H9 (cell line): ENCODE measurements at regions not wholly inside any gene's neighbourhood (a gene's known extent, or its start where the extent isn't known, plus 50 kb on each side); places are given as distances from the start of the nearest gene placed in this dataset.

Source experiments
- DNase-seq: peaks from one replicate; pipeline ENCODE4 v3.0.0-alpha.2; 2017
- H2AFZ ChIP-seq: one replicate; pipeline ENCODE4 v1.6.1; 2013; ENCODE audit warnings: mild to moderate bottlenecking, low read length, control low read depth, moderate library complexity
- H2AK5ac ChIP-seq: 2 replicates; pipeline ENCODE4 v1.6.1; 2013; ENCODE audit warnings: low read length, control low read depth, mixed read lengths; ENCODE audit not compliant: insufficient read length
- H2BK120ac ChIP-seq: one replicate; pipeline ENCODE4 v1.6.1; 2013; ENCODE audit warnings: low read depth, mild to moderate bottlenecking, low read length, control low read depth, inconsistent platforms; ENCODE audit not compliant: poor library complexity, severe bottlenecking
- H2BK12ac ChIP-seq: 2 replicates; pipeline ENCODE4 v1.6.1; 2013; ENCODE audit warnings: low read length, control low read depth, mixed read lengths, low read depth; ENCODE audit not compliant: insufficient read length
- H2BK15ac ChIP-seq: 2 replicates; pipeline ENCODE4 v1.6.1; 2013; ENCODE audit warnings: low read depth, low read length, control low read depth
- H2BK20ac ChIP-seq: one replicate; pipeline ENCODE4 v1.6.1; 2013; ENCODE audit warnings: low read depth, mild to moderate bottlenecking, low read length, control low read depth, inconsistent platforms; ENCODE audit not compliant: poor library complexity, severe bottlenecking
- H2BK5ac ChIP-seq: 2 replicates; pipeline ENCODE4 v1.6.1; 2013; ENCODE audit warnings: low read length, control low read depth, mixed read lengths; ENCODE audit not compliant: insufficient read length
- H3K14ac ChIP-seq: 2 replicates; pipeline ENCODE4 v1.6.1; 2013; ENCODE audit warnings: low read length, control low read depth; ENCODE audit not compliant: insufficient read depth
- H3K18ac ChIP-seq: 2 replicates; pipeline ENCODE4 v1.6.1; 2013; ENCODE audit warnings: low read depth, mild to moderate bottlenecking, mixed read lengths, low read length, control low read depth; ENCODE audit not compliant: insufficient read length
- H3K23ac ChIP-seq: 2 replicates; pipeline ENCODE4 v1.6.1; 2013; ENCODE audit warnings: low read length, control low read depth, mixed read lengths, low read depth; ENCODE audit not compliant: insufficient read length
- H3K23me2 ChIP-seq: 2 replicates; pipeline ENCODE4 v1.6.1; 2013; ENCODE audit warnings: low read depth, mild to moderate bottlenecking, mixed read lengths, low read length, control low read depth; ENCODE audit not compliant: insufficient read length, poor library complexity, severe bottlenecking
- H3K27ac ChIP-seq: 2 replicates; pipeline ENCODE4 v1.5.1; 2013; ENCODE audit warnings: low read length, control low read depth, mixed read lengths, low read depth; ENCODE audit not compliant: insufficient read length
- H3K27me3 ChIP-seq: 2 replicates; pipeline ENCODE4 v1.6.1; 2013; ENCODE audit warnings: low read length, control low read depth, inconsistent platforms; ENCODE audit not compliant: insufficient read depth
- H3K4ac ChIP-seq: 2 replicates; pipeline ENCODE4 v1.6.1; 2013; ENCODE audit warnings: low read depth, mild to moderate bottlenecking, control low read depth, inconsistent platforms, low read length, moderate library complexity
- H3K4me1 ChIP-seq: 2 replicates; pipeline ENCODE4 v1.6.1; 2013; ENCODE audit warnings: low read length, control low read depth, inconsistent platforms; ENCODE audit not compliant: insufficient read depth
- H3K4me2 ChIP-seq: 2 replicates; pipeline ENCODE4 v1.6.1; 2013; ENCODE audit warnings: low read length, control low read depth, mixed read lengths; ENCODE audit not compliant: insufficient read length, insufficient read depth
- H3K56ac ChIP-seq: 2 replicates; pipeline ENCODE4 v1.6.1; 2013; ENCODE audit warnings: low read depth, mild to moderate bottlenecking, mixed read lengths, low read length, control low read depth; ENCODE audit not compliant: insufficient read length
- H3K79me1 ChIP-seq: 2 replicates; pipeline ENCODE4 v1.6.1; 2013; ENCODE audit warnings: low read depth, mild to moderate bottlenecking, moderate library complexity, low read length, control low read depth, inconsistent platforms; ENCODE audit not compliant: insufficient read depth, poor library complexity, severe bottlenecking
- H3K79me2 ChIP-seq: 2 replicates; pipeline ENCODE4 v1.6.1; 2013; ENCODE audit warnings: low read length, control low read depth, inconsistent platforms; ENCODE audit not compliant: insufficient read depth
- H3K9ac ChIP-seq: 2 replicates; pipeline ENCODE4 v1.6.1; 2013; ENCODE audit warnings: low read length, control low read depth, mixed read lengths; ENCODE audit not compliant: insufficient read length; ENCODE audit errors: extremely low read depth
- H3K9me3 ChIP-seq: one replicate; pipeline ENCODE4 v1.6.1; 2013; ENCODE audit warnings: low read depth, low read length, inconsistent platforms; ENCODE audit not compliant: control insufficient read depth
- H3T11ph ChIP-seq: one replicate; pipeline ENCODE4 v1.6.1; 2013; ENCODE audit warnings: mild to moderate bottlenecking, low read length, control low read depth, inconsistent platforms
- H4K20me1 ChIP-seq: one replicate; pipeline ENCODE4 v1.6.1; 2013; ENCODE audit not compliant: control insufficient read depth, insufficient read length, insufficient read depth
- H4K5ac ChIP-seq: 2 replicates; pipeline ENCODE4 v1.6.1; 2013; ENCODE audit warnings: low read depth, mild to moderate bottlenecking, mixed read lengths, low read length, control low read depth; ENCODE audit not compliant: insufficient read length
- H4K8ac ChIP-seq: replicated peaks from 2 replicates; pipeline ENCODE4 v1.6.1; 2013; ENCODE audit warnings: low read length, control low read depth, mixed read lengths, low read depth; ENCODE audit not compliant: insufficient read length
- H4K91ac ChIP-seq: 2 replicates; pipeline ENCODE4 v1.6.1; 2013; ENCODE audit warnings: low read depth, mild to moderate bottlenecking, moderate library complexity, mixed read lengths, low read length, control low read depth; ENCODE audit not compliant: insufficient read length
- H3K27ac Mint-ChIP-seq, 3 experiments: 2 replicates in 2 of 3; 3 replicates in 1 of 3; pipeline ENCODE4 v1.8.0; 2020 to 2021; ENCODE audit warnings: mixed read lengths in 3 of 3, mild to moderate bottlenecking in 1 of 3, moderate library complexity in 1 of 3
- H3K27me3 Mint-ChIP-seq: 2 replicates; pipeline ENCODE4 v1.8.0; 2021; ENCODE audit warnings: low read depth, mild to moderate bottlenecking, moderate library complexity, mixed read lengths
- H3K36me3 Mint-ChIP-seq, 3 experiments: 2 replicates in 2 of 3; 3 replicates in 1 of 3; pipeline ENCODE4 v1.8.0; 2020 to 2021; ENCODE audit warnings: low read depth in 3 of 3, mixed read lengths in 3 of 3; ENCODE audit not compliant: insufficient read depth in 1 of 3
- H3K4me1 Mint-ChIP-seq, 2 experiments: 2 replicates each; pipeline ENCODE4 v1.8.0; 2020; ENCODE audit warnings: mixed read lengths in 2 of 2
- H3K4me3 Mint-ChIP-seq, 2 experiments: 2 replicates in 1 of 2; 3 replicates in 1 of 2; pipeline ENCODE4 v1.8.0; 2020 to 2021; ENCODE audit warnings: mild to moderate bottlenecking in 2 of 2, mixed read lengths in 2 of 2, moderate library complexity in 1 of 2
- H3K9me3 Mint-ChIP-seq, 2 experiments: 2 replicates in 1 of 2; 3 replicates in 1 of 2; pipeline ENCODE4 v1.8.0; 2020; ENCODE audit warnings: mild to moderate bottlenecking in 2 of 2, mixed read lengths in 2 of 2, moderate library complexity in 1 of 2
- CTCF ChIP-seq: fragments of 200-600 bp; sonication (generic); conservative IDR thresholded peaks from 3 replicates; pipeline ENCODE4 v1.8.0; 2021; ENCODE audit warnings: antibody characterized with exemption, mild to moderate bottlenecking
- WGBS: extraction: QIAGEN DNeasy Blood & Tissue Kit; methylation state at CpG from one replicate; pipeline ENCODE4 v1.1.7; 2013; ENCODE audit warnings: missing lambda C conversion rate, low lambda C conversion rate, mixed read lengths; ENCODE audit not compliant: insufficient read length; ENCODE audit errors: extremely low coverage; 5-methylcytosine and 5-hydroxymethylcytosine counted together

- H3K27me3 Mint-ChIP-seq: no peaks in the 10 kb centered on the region; the same call in 1 of the 2 replicates
- no peaks in the 10 kb centered on the region for H3K4me1 Mint-ChIP-seq
- TF ChIP-seq CTCF: no peak
- H2BK5ac ChIP-seq: no peak overlapping the region
- no peaks in the 10 kb centered on the region for H3K23me2 ChIP-seq
- H3K56ac ChIP-seq: no peak overlapping the region
- no peak overlapping the region for H2BK12ac ChIP-seq
- H3K4me2 ChIP-seq: no peak overlapping the region
- no peak overlapping the region for H2BK20ac ChIP-seq
- no peaks in the 10 kb centered on the region for H3K79me2 ChIP-seq
- no peak overlapping the region for H4K8ac ChIP-seq
- H4K91ac ChIP-seq: no peak overlapping the region
- no peak overlapping the region for H2BK15ac ChIP-seq
- no peak overlapping the region for H3K4ac ChIP-seq
- H4K5ac ChIP-seq: no peak overlapping the region
- no peaks in the 10 kb centered on the region for H3K79me1 ChIP-seq
- no peak overlapping the region for H3K4me3 Mint-ChIP-seq
- no peaks in the 10 kb centered on the region for H3K27me3 ChIP-seq
- no peak overlapping the region for H3K27ac Mint-ChIP-seq
- H3K9me3 ChIP-seq: no peaks in the 10 kb centered on the region
- no peaks in the 10 kb centered on the region for H3K4me1 ChIP-seq
- no peaks in the 10 kb centered on the region for H4K20me1 ChIP-seq
- H3K9ac ChIP-seq: no peak overlapping the region
- H3K27ac ChIP-seq: no peak overlapping the region
- WGBS: no CpG with 5 or more reads among the region's 1 CpG
- H3K18ac ChIP-seq: no peak overlapping the region
- H3K23ac ChIP-seq: no peak overlapping the region
- no peak overlapping the region for H3T11ph ChIP-seq
- H3K14ac ChIP-seq: no peak overlapping the region
- H2AFZ ChIP-seq: no peak overlapping the region
- no peak overlapping the region for H2BK120ac ChIP-seq
- no peaks in the 10 kb centered on the region for H3K36me3 Mint-ChIP-seq
- no peak for DNase-seq
- H3K9me3 Mint-ChIP-seq: peaks cover 0 to 3% of the 10 kb centered on the region in 2 experiments; a peak in 2 of 5 replicates
- no peak overlapping the region for H2AK5ac ChIP-seq
Measured at GRCh38 chr3:180492047-180492446, 109.9 kb upstream of the TTC14 start.
